ENCODE measurements at regions not wholly inside any gene's neighbourhood (a gene's known extent, or its start where the extent isn't known, plus 50 kb on each side); places are given as distances from the start of the nearest gene placed in this dataset.

- no peak for TF ChIP-seq CTCF (IDR thresholded peaks at IDR 0.05; ENCODE audit: borderline replicate concordance, extremely low read depth, insufficient read depth)
- intact Hi-C loops (cut with DNase I): no loop called here
- Histone ChIP-seq H3K4me3 (ENCODE audit: low read length in 3 of 3) (no peak overlapping the region), H3K27ac (ENCODE audit: low read depth in 2 of 2, low read length in 2 of 2) (no peak overlapping the region), H3K4me1 (ENCODE audit: control insufficient read depth in 2 of 3, insufficient read depth in 2 of 3, low read depth in 1 of 3, low read length in 3 of 3) (no peaks in the 10 kb centered on the region), H3K9me3 (ENCODE audit: control insufficient read depth in 2 of 3, insufficient read depth in 1 of 3, low read length in 3 of 3) (no peaks in the 10 kb centered on the region), H3K36me3 (ENCODE audit: control insufficient read depth in 2 of 3, insufficient read depth in 3 of 3, low read length in 3 of 3) (no peaks in the 10 kb centered on the region), H3K9ac (ENCODE audit: low read length in 3 of 3) (no peak overlapping the region), H3K27me3 (ENCODE audit: control insufficient read depth, insufficient read depth, low read length) (no peaks in the 10 kb centered on the region)
- DNase-seq: peak in 1 of 5 donors; percentile 56
- FAIRE-seq: no peak
Observed at GRCh38 chr5:28575368-28575767, 1537.0 kb upstream of the CDH9 start.

- Histone ChIP-seq H3K36me3 (ENCODE audit: control insufficient read depth in 2 of 3, insufficient read depth in 3 of 3, low read length in 3 of 3) (no peaks in the 10 kb centered on the region), H3K4me3 (ENCODE audit: low read length in 3 of 3) (no peak overlapping the region), H3K27ac (ENCODE audit: low read depth in 2 of 2, low read length in 2 of 2) (no peak overlapping the region), H3K9ac (ENCODE audit: low read length in 3 of 3) (no peak overlapping the region), H3K27me3 (ENCODE audit: control insufficient read depth, insufficient read depth, low read length) (no peaks in the 10 kb centered on the region), H3K4me1 (ENCODE audit: control insufficient read depth in 2 of 3, insufficient read depth in 2 of 3, low read depth in 1 of 3, low read length in 3 of 3) (no peaks in the 10 kb centered on the region), H3K9me3 (ENCODE audit: control insufficient read depth in 2 of 3, insufficient read depth in 1 of 3, low read length in 3 of 3) (no peaks in the 10 kb centered on the region)
- peak in 2 of 5 donors; percentile 3 to 7 for DNase-seq
- FAIRE-seq: no peak
- no peak for TF ChIP-seq CTCF (IDR thresholded peaks at IDR 0.05; ENCODE audit: borderline replicate concordance, extremely low read depth, insufficient read depth)
- intact Hi-C loops (cut with DNase I): no loop called here
Observed at GRCh38 chr5:28574606-28575005, 1536.2 kb upstream of the CDH9 start.

- Histone ChIP-seq H3K27ac (ENCODE audit: low read depth in 2 of 2, low read length in 2 of 2) (no peak overlapping the region), H3K9me3 (ENCODE audit: control insufficient read depth in 2 of 3, insufficient read depth in 1 of 3, low read length in 3 of 3) (no peaks in the 10 kb centered on the region), H3K27me3 (ENCODE audit: control insufficient read depth, insufficient read depth, low read length) (no peaks in the 10 kb centered on the region), H3K36me3 (ENCODE audit: control insufficient read depth in 2 of 3, insufficient read depth in 3 of 3, low read length in 3 of 3) (no peaks in the 10 kb centered on the region), H3K4me1 (ENCODE audit: control insufficient read depth in 2 of 3, insufficient read depth in 2 of 3, low read depth in 1 of 3, low read length in 3 of 3) (no peaks in the 10 kb centered on the region), H3K9ac (ENCODE audit: low read length in 3 of 3) (no peak overlapping the region), H3K4me3 (ENCODE audit: low read length in 3 of 3) (no peak overlapping the region)
- TF ChIP-seq CTCF (IDR thresholded peaks at IDR 0.05; ENCODE audit: borderline replicate concordance, extremely low read depth, insufficient read depth): no peak
- DNase-seq: no peak
- intact Hi-C loops (cut with DNase I): no loop called here
- no peak for FAIRE-seq
Observed at GRCh38 chr5:28567048-28567447, 1528.7 kb upstream of the CDH9 start.

- intact Hi-C loops (cut with DNase I): no loop called here
- no peak overlapping the region for H3K27ac ChIP-seq (ENCODE audit: low read depth in 2 of 2, low read length in 2 of 2)
- no peak for DNase-seq
- no peaks in the 10 kb centered on the region for H3K27me3 ChIP-seq (ENCODE audit: control insufficient read depth, insufficient read depth, low read length)
- TF ChIP-seq CTCF (IDR thresholded peaks at IDR 0.05; ENCODE audit: borderline replicate concordance, extremely low read depth, insufficient read depth): no peak
- FAIRE-seq: no peak
- no peak overlapping the region for H3K9ac ChIP-seq (ENCODE audit: low read length in 3 of 3)
- no peaks in the 10 kb centered on the region for H3K36me3 ChIP-seq (ENCODE audit: control insufficient read depth in 2 of 3, insufficient read depth in 3 of 3, low read length in 3 of 3)
- H3K9me3 ChIP-seq (ENCODE audit: control insufficient read depth in 2 of 3, insufficient read depth in 1 of 3, low read length in 3 of 3): no peaks in the 10 kb centered on the region
- no peaks in the 10 kb centered on the region for H3K4me1 ChIP-seq (ENCODE audit: control insufficient read depth in 2 of 3, insufficient read depth in 2 of 3, low read depth in 1 of 3, low read length in 3 of 3)
- no peak overlapping the region for H3K4me3 ChIP-seq (ENCODE audit: low read length in 3 of 3)
Observed at GRCh38 chr5:28561522-28561921, 1523.1 kb upstream of the CDH9 start.
